Neural crest cell (in vitro differentiated cells): ENCODE measurements at regions not wholly inside any gene's neighbourhood (a gene's known extent, or its start where the extent isn't known, plus 50 kb on each side); places are given as distances from the start of the nearest gene placed in this dataset.

ENCODE experiments used
- DNase-seq: peaks from one replicate; pipeline ENCODE4 v3.0.0; 2021; ENCODE audit warnings: low read depth, mixed read lengths, low spot score
- H3K27ac Mint-ChIP-seq: one replicate; pipeline ENCODE4 v1.8.0; 2021; ENCODE audit warnings: mild to moderate bottlenecking, mixed read lengths; ENCODE audit not compliant: unreplicated experiment
- H3K27me3 Mint-ChIP-seq: 2 replicates; pipeline ENCODE4 v1.8.0; 2021; ENCODE audit warnings: low read depth, mild to moderate bottlenecking, mixed read lengths
- H3K36me3 Mint-ChIP-seq: 2 replicates; pipeline ENCODE4 v1.8.0; 2021; ENCODE audit warnings: low read depth, mild to moderate bottlenecking, mixed read lengths
- H3K4me1 Mint-ChIP-seq: 2 replicates; pipeline ENCODE4 v1.8.0; 2021; ENCODE audit warnings: mixed read lengths
- H3K4me3 Mint-ChIP-seq: one replicate; pipeline ENCODE4 v1.8.0; 2021; ENCODE audit warnings: mild to moderate bottlenecking, mixed read lengths
- H3K9me3 Mint-ChIP-seq: 2 replicates; pipeline ENCODE4 v1.8.0; 2021; ENCODE audit warnings: mixed read lengths
- TF ChIP-seq, protein P1 (sequence below): fragments of 200-600 bp; sonication (generic); conservative IDR thresholded peaks from 2 replicates; pipeline ENCODE4 v1.5.0; 2021; ENCODE audit warnings: antibody characterized with exemption, mild to moderate bottlenecking

DNA sequence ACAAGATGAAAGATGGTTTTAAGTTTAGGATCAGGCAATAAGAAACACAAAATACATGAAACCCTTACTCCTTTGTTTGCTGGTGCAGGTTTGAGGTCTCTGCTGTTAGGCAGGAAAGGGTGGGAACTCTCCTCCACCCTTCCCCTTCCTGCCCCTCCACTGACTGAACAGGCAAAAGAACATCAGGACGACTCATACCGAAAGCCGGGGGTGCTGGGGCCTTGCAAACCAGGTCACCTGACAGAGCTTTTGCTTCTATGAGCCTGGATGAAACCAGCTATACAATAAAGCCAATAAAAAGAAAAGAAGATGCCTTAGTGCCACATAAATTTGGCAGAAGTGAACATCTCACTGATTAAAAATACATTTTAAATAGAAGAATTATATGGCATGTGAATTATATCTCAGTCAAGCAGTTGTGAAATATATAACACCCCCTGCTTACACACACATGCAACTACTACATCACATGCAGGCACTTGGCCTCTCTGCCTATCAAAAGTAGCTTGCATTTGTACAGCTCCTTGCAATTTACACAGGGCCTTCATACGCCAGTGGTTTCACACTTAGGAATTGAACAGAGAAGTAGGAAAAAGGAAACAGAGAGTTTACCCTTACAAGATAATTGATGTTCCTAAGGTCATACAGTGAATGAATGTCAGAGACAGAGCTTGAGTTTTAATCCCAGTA lies 215.1 kb upstream of the TRIB2 start:
- Mint-ChIP-seq H3K27me3 (no peaks in the 10 kb centered on the region), H3K4me1 (no peaks in the 10 kb centered on the region), H3K36me3 (no peaks in the 10 kb centered on the region), H3K27ac (no peak overlapping the region), H3K4me3 (no peak overlapping the region), H3K9me3 (no peaks in the 10 kb centered on the region)
- TF ChIP-seq, protein P1, sequence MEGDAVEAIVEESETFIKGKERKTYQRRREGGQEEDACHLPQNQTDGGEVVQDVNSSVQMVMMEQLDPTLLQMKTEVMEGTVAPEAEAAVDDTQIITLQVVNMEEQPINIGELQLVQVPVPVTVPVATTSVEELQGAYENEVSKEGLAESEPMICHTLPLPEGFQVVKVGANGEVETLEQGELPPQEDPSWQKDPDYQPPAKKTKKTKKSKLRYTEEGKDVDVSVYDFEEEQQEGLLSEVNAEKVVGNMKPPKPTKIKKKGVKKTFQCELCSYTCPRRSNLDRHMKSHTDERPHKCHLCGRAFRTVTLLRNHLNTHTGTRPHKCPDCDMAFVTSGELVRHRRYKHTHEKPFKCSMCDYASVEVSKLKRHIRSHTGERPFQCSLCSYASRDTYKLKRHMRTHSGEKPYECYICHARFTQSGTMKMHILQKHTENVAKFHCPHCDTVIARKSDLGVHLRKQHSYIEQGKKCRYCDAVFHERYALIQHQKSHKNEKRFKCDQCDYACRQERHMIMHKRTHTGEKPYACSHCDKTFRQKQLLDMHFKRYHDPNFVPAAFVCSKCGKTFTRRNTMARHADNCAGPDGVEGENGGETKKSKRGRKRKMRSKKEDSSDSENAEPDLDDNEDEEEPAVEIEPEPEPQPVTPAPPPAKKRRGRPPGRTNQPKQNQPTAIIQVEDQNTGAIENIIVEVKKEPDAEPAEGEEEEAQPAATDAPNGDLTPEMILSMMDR, result no peak
- no peak for DNase-seq

DNA sequence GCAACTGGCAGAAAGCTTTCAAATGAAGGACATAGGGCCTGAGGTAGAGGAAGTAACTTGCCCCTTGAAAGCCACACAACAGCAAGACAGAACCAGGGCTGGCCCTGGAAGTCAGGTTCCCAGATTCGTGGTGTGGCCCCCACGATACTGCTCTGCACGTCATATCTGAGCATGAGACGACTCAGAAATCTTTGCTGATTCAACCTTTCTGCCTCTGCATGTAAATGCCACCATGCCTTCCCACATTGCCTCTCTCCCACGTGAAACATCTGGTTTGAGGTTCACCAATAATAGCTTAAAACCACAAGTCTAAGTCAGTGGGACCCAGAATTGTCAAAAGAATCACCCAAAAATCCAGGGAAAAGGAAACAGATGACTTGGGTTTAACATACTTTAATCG lies 214.0 kb upstream of the TRIB2 start:
- H3K9me3 Mint-ChIP-seq, result no peaks in the 10 kb centered on the region
- H3K27ac Mint-ChIP-seq, result no peak overlapping the region
- no peak for DNase-seq
- H3K4me1 Mint-ChIP-seq, result no peaks in the 10 kb centered on the region
- no peaks in the 10 kb centered on the region for H3K36me3 Mint-ChIP-seq
- H3K4me3 Mint-ChIP-seq, result no peak overlapping the region
- H3K27me3 Mint-ChIP-seq, result no peaks in the 10 kb centered on the region
- TF ChIP-seq, protein P1, result no peak

DNA sequence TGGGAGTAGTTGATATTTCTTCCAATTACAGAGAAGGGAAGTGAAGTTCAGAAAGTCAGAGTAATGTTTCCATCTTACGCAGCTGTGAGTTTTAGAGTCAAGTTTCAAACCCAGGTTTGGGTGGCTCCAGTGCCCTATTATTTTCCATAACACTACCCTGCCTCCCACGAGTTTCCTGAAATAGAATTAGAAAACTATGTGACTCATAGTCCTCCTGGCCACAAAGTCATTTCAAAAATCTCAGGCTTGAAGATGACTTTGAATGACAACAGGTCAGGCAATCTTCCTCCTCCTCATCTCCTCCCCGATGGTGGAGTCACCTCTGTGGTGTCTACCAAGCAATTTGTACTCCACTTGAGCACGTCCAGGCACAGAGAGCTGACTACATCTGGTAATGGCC lies 212.3 kb upstream of the TRIB2 start:
- Mint-ChIP-seq H3K4me3 (no peak overlapping the region), H3K9me3 (peaks cover under 1% of the 10 kb centered on the region), H3K36me3 (no peaks in the 10 kb centered on the region), H3K4me1 (no peaks in the 10 kb centered on the region), H3K27ac (no peak overlapping the region), H3K27me3 (no peaks in the 10 kb centered on the region)
- no peak for DNase-seq
- TF ChIP-seq, protein P1, result no peak

DNA sequence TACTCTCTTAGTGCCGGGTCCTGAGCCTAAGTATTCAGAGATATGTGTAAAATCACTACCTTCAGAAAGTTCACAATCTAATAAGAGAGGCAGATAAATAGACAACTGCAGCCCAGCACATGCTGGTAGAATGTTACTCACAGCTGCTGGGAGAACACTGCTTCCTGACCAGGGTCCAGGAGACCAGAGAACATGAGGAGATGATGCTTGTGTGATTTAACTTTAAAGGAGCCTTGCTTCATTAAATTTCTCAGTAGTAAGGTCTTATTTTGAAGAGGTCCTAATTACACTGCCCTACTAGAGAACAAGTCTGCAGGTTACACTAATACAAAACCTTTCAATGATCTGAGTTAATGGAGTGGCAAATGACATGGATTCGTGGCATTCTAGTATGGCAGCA lies 209.9 kb upstream of the TRIB2 start:
- no peak for DNase-seq
- TF ChIP-seq, protein P1, result no peak
- no peaks in the 10 kb centered on the region for H3K36me3 Mint-ChIP-seq
- H3K27me3 Mint-ChIP-seq, result no peaks in the 10 kb centered on the region
- no peaks in the 10 kb centered on the region for H3K4me1 Mint-ChIP-seq
- H3K27ac Mint-ChIP-seq, result no peak overlapping the region
- no peak overlapping the region for H3K4me3 Mint-ChIP-seq
- peaks cover 8% of the 10 kb centered on the region for H3K9me3 Mint-ChIP-seq

DNA sequence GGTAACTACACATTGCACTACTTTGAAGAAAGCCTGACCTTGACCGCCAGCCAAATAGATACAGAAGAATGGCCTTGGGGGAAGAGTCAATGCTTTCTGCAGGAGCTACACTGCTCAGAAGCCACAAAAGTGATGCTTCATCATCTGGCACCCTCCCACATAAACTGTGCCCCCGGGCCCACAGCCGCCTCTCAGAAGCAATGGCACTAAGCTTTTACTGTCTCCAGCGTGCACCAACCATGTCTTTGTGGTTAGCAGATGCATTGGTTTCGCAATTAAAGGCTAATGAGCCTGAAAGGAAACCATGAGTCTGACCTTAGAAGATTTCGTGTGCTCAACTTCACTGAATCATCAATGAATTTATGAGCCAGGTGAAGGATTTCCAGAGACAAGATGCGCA lies 209.4 kb upstream of the TRIB2 start:
- no peak for DNase-seq
- no peak overlapping the region for H3K27ac Mint-ChIP-seq
- H3K27me3 Mint-ChIP-seq, result no peaks in the 10 kb centered on the region
- H3K36me3 Mint-ChIP-seq, result no peaks in the 10 kb centered on the region
- no peak overlapping the region for H3K4me3 Mint-ChIP-seq
- no peaks in the 10 kb centered on the region for H3K4me1 Mint-ChIP-seq
- TF ChIP-seq, protein P1, result no peak
- peaks cover 8% of the 10 kb centered on the region for H3K9me3 Mint-ChIP-seq
